ENCODE measurements at regions not wholly inside any gene's neighbourhood (a gene's known extent, or its start where the extent isn't known, plus 50 kb on each side); places are given as distances from the start of the nearest gene placed in this dataset.
"Not testable (repeated sequence)": the region's sequence is repeated elsewhere in the genome, so short reads cannot be mapped to it uniquely, and the experiment has no call there.

DNA sequence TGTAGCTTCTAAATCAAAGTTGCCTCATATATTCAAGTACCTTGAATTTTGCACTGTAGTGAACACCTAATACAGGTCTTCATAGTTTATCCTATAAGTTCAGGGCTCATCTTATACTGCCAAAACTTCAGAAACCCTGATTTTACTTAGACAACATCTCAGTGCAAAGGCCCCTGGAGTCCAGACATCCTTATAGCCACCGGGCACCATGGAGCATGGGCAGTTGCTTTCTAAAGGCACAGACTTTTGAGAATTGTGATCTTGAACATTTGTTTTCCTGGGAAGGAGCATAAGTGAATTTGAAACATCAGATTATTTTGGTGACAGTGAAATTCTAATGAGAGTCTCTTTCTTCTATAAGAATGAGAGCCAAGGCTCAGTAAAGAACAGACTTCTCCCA is 292.3 kb downstream of the CYRIA start:
- DNase-seq (ENCODE audit: low spot score): no peak

- DNase-seq (ENCODE audit: low spot score): no peak
These were observed 293.9 kb downstream of the CYRIA start for GRCh38 chr2:16371751-16372150.

- no peak for DNase-seq (ENCODE audit: low spot score)
These were observed 296.7 kb downstream of the CYRIA start for GRCh38 chr2:16368951-16369350.

GRCh38 chr2:16368328-16368727 is 297.3 kb downstream of the CYRIA start:
- no peak for DNase-seq (ENCODE audit: low spot score)

- no peak for DNase-seq (ENCODE audit: low spot score)
These were observed 300.3 kb downstream of the CYRIA start for GRCh38 chr2:16365366-16365765.

DNA sequence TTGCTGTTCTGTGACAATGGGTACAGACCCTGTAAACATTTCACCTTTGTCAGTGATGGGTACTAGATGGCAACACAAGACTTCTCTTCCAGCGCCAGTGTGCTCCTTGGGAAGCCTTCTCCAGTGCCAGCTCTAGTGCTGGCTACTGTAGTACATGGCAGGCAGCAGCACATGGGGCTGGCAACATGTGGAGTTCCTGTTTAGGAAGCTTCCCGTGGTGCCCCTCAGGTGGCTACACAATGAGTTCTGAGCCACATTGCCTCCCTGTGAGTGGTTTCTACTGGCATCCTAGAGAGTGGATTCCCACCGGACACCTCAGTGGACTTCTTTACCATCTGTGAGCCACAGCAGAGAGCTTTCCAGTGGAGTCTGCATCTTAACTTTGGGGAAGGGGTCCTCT is 302.1 kb downstream of the CYRIA start:
- DNase-seq (ENCODE audit: low spot score): no peak

DNA sequence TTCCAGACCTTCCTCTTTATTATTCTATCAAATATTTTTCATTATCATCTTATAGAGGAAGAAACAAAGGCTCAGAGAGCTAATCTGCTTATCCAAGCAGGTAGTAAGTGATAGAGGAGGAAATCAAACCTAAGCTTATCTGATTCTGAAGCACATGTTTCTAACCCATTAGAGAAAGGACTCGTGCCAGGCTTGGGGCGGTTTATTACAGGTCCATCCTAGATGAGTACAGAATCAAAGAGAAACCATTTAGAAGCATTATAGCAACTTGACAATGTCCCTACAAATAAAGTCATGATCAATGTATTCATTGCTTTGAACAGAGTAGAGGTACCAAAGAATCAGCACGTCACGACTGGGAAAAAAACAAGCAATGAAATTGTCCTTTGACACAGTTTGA is 303.0 kb downstream of the CYRIA start:
- DNase-seq (ENCODE audit: low spot score): no peak

- DNase-seq (ENCODE audit: low spot score): no peak
These were observed 304.2 kb downstream of the CYRIA start for GRCh38 chr2:16361261-16361995.

DNA sequence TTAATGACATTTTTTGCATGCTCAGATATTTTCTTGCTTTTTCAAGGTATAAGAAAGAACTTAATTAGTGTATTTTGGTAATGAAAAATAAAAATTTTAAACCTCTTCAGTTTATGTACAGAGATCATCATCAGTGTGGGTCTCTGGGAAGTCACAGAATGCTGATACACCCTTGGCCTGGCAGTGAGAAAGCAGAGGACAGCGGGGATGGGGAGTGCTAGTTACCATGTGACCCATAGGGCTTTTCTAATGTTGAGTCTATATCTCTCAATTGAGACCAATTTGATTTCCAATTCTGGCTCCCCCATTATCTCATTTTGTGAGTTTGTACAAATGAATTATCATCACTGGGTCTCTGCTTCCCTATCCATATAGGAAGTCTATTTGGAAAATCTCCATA is 305.7 kb downstream of the CYRIA start:
- no peak for DNase-seq (ENCODE audit: low spot score)

- no peak for DNase-seq (ENCODE audit: low spot score)
These were observed 308.4 kb downstream of the CYRIA start for GRCh38 chr2:16357188-16357587.

DNA sequence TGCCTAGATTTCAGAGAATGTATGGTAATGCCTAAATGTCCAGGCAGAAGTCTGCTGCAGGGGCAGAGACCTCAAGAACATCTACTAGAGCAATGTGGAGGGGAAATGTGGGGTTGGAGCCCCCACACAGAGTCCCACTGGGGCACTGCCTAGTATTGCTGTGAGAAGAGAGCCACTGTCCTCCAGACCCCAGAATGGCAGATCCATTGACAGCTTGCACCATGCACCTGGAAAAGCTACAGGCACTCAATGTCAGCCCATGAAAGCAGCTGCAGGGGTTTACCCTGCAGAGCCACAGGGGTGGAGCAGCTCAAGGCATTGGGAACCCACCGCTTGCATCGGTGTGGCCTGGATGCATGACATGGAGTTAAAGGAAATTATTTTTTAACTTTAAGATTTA is 314.1 kb downstream of the CYRIA start:
- DNase-seq (ENCODE audit: low spot score): no peak

- DNase-seq (ENCODE audit: low spot score): no peak
These were observed 314.5 kb downstream of the CYRIA start for GRCh38 chr2:16351137-16351536.

- DNase-seq (ENCODE audit: low spot score): no peak
These were observed 315.4 kb downstream of the CYRIA start for GRCh38 chr2:16350211-16350610.

- no peak for DNase-seq (ENCODE audit: low spot score)
These were observed 315.8 kb downstream of the CYRIA start for GRCh38 chr2:16349811-16350210.

- no peak for DNase-seq (ENCODE audit: low spot score)
These were observed 316.7 kb downstream of the CYRIA start for GRCh38 chr2:16348821-16349515.

- no peak for DNase-seq (ENCODE audit: low spot score)
These were observed 319.0 kb downstream of the CYRIA start for GRCh38 chr2:16346671-16347070.

GRCh38 chr2:16345231-16345630 is 320.4 kb downstream of the CYRIA start:
- not testable (repeated sequence) for DNase-seq (ENCODE audit: low spot score)

DNA sequence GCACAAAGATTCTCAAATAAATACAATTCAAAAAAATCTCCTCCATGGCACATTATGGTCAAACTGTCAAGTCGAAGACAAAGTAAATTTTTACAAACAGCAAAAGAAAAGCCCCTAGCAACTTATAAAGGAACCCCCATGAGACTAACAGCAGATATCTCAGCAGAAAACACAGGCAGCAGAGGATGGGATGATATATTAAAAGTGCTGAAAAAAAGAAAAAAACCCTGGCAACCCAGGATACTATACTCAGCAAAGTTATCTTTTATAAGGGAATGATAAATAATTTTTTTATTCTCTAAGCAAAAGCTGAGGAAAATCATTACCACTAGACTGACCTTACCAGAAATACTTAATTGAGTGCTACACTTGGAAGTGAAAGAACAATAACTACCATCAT is 326.4 kb downstream of the CYRIA start:
- no peak for DNase-seq (ENCODE audit: low spot score)

DNA sequence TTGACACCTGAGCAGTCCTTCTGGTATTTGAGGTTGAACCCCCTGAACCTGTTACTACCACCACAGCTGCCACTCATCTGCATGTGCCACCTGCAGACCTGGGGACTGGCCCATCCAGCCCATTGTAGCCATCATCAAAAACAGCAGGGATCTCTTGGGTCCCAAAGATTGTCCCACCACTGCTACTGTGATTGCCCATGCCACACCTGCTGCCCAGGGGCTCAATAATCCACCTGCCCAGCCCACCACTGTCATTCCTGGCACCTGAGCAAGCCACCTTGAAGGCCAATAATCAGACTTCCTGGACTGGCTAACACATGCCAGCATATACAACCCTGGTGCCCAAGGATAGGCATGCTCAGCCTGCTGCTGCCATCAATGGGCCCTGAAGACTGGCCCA is 327.6 kb downstream of the CYRIA start:
- DNase-seq (ENCODE audit: low spot score): no peak

- no peak for DNase-seq (ENCODE audit: low spot score)
These were observed 328.7 kb downstream of the CYRIA start for GRCh38 chr2:16336916-16337315.

- no peak for DNase-seq (ENCODE audit: low spot score)
These were observed 329.1 kb downstream of the CYRIA start for GRCh38 chr2:16336491-16336890.

- DNase-seq (ENCODE audit: low spot score): no peak
These were observed 329.7 kb downstream of the CYRIA start for GRCh38 chr2:16335947-16336346.

- no peak for DNase-seq (ENCODE audit: low spot score)
These were observed 330.1 kb downstream of the CYRIA start for GRCh38 chr2:16335604-16335930.
